NT2/D1 (cell line): ENCODE measurements at regions not wholly inside any gene's neighbourhood (a gene's known extent, or its start where the extent isn't known, plus 50 kb on each side); places are given as distances from the start of the nearest gene placed in this dataset.
"Not testable (repeated sequence)": the region's sequence is repeated elsewhere in the genome, so short reads cannot be mapped to it uniquely, and the experiment has no call there.

Experiments
- DNase-seq: peaks from one replicate; pipeline ENCODE4 v3.0.0-alpha.2; 2011; ENCODE audit warnings: low read depth, low spot score
- H3K27me3 ChIP-seq: 2 replicates; pipeline ENCODE4 v1.6.0; 2011; ENCODE audit warnings: mild to moderate bottlenecking; ENCODE audit not compliant: insufficient read length, insufficient read depth
- H3K36me3 ChIP-seq: 2 replicates; pipeline ENCODE4 v1.6.1; 2011; ENCODE audit warnings: mild to moderate bottlenecking, low read length, mixed read lengths; ENCODE audit not compliant: insufficient read depth, insufficient read length
- H3K4me1 ChIP-seq: 2 replicates; pipeline ENCODE4 v1.5.1; 2011; ENCODE audit not compliant: insufficient read depth, insufficient read length
- H3K4me3 ChIP-seq: 2 replicates; pipeline ENCODE4 v1.5.1; 2011; ENCODE audit warnings: low read depth; ENCODE audit not compliant: insufficient read length
- H3K9ac ChIP-seq: 2 replicates; pipeline ENCODE4 v1.6.0; 2011; ENCODE audit warnings: low read depth; ENCODE audit not compliant: insufficient read length
- H3K9me3 ChIP-seq: 2 replicates; pipeline ENCODE4 v1.5.1; 2011; ENCODE audit warnings: mild to moderate bottlenecking, low read length; ENCODE audit not compliant: insufficient read depth
- SUZ12 ChIP-seq: IDR thresholded peaks from 2 replicates; pipeline ENCODE4 v1.6.1; 2011; ENCODE audit not compliant: insufficient read length, insufficient read depth; ENCODE audit errors: extremely low read depth
- YY1 ChIP-seq: IDR thresholded peaks from 2 replicates; pipeline ENCODE4 v1.6.1; 2011; ENCODE audit not compliant: insufficient read length, insufficient read depth
- ZNF274 ChIP-seq: IDR thresholded peaks from 2 replicates; pipeline ENCODE4 v1.6.1; 2011; ENCODE audit warnings: mild to moderate bottlenecking, low read depth, low read length

DNA sequence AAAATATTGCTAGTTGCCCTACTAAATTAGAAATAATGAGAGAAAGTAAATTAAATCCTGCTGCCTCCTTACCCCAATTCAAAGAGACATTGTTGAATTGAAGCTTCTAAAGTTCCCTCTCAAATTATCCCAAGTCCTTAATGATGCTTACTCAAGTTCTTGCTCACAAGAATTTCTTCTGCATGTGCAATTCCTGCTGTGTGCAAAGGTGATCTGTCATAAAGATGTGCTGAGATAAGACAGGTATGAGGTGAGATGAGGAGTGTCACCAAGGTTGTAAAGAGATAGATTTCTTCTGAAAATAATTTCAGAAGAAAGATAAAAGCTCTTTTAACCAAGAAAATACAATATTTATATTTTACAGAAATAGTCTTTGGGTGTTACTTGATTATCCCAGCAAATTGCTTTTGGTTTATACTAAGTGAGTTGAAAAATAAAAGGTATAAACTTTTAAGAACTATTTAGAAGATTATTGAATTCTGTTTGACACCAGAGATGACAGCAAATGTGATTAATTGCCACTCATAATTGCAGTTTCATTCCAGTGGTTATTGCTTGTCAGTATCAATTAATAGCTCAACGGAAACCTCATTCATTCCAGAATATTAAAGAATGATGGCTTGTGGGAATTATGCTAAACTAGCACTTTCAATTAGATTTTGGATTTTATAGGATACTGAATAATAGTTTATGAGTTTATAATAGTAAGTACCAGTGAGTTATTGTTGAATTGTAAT is 674.3 kb downstream of the STK39 start:
- H3K36me3 ChIP-seq: no peaks in the 10 kb centered on the region
- H3K9me3 ChIP-seq: no peaks in the 10 kb centered on the region
- TF ChIP-seq YY1: no peak
- no peak for TF ChIP-seq ZNF274
- TF ChIP-seq SUZ12: no peak
- no peak for DNase-seq
- no peak overlapping the region for H3K9ac ChIP-seq
- H3K4me3 ChIP-seq: no peak overlapping the region
- no peaks in the 10 kb centered on the region for H3K4me1 ChIP-seq
- no peaks in the 10 kb centered on the region for H3K27me3 ChIP-seq

DNA sequence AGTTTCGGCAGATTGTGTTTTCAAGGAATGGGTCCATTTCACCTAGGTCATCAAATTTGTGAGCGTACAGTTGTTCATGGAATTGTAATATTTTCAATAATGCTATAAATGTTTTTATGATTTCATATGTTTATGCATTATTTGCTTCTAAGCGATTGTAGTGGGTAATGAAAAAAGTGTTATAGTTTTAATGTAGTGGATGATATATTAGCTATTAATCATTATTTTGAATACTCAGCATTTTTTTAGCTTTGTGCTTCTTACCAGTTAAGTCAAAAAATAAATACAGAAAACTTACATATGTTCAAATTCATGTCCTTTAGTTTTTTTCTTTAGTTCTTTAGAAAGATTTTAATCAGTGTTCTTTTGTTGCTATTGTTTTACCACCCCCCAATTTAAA is 677.0 kb downstream of the STK39 start:
- no peak overlapping the region for H3K4me3 ChIP-seq

DNA sequence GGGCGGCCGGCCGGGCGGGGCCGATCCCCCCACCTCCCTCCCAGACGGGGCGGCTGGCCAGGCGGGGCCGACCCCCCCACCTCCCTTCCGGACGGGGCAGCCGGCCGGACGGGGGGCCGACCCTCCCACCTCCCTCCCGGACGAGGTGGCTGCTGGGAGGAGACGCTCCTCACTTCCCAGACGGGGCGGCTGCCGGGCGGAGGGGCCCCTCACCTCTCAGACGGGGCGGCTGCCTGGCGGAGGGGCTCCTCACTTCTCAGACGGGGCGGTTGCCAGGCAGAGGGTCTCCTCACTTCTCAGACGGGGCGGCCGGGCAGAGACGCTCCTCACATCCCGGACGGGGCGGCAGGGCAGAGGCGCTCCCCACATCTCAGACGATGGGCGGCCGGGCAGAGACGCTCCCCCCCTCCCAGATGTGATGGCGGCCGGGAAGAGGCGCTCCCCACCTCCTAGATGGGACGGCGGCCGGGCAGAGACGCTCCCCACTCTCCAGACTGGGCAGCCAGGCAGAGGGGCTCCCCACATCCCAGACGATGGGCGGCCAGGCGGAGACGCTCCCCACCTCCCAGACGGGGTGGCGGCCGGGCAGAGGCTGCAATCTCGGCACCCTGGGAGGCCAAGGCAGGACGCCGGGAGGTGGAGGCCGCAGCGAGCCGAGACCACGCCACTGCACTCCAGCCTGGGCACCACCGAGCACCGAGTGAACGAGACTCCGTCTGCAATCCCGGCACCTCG is 675.8 kb downstream of the XIRP2 start:
- H3K4me1 ChIP-seq, H3K36me3 ChIP-seq, H3K4me3 ChIP-seq, DNase-seq, H3K27me3 ChIP-seq, H3K9ac ChIP-seq, H3K9me3 ChIP-seq: not testable (repeated sequence)

More for the DNA sequence above, 677.0 kb downstream of the STK39 start:
- no peaks in the 10 kb centered on the region for H3K36me3 ChIP-seq
- H3K4me1 ChIP-seq: no peaks in the 10 kb centered on the region
- TF ChIP-seq SUZ12: no peak
- TF ChIP-seq ZNF274: no peak
- no peak for TF ChIP-seq YY1
- DNase-seq: no peak
- H3K9me3 ChIP-seq: no peaks in the 10 kb centered on the region
- no peak overlapping the region for H3K9ac ChIP-seq
- no peaks in the 10 kb centered on the region for H3K27me3 ChIP-seq

DNA sequence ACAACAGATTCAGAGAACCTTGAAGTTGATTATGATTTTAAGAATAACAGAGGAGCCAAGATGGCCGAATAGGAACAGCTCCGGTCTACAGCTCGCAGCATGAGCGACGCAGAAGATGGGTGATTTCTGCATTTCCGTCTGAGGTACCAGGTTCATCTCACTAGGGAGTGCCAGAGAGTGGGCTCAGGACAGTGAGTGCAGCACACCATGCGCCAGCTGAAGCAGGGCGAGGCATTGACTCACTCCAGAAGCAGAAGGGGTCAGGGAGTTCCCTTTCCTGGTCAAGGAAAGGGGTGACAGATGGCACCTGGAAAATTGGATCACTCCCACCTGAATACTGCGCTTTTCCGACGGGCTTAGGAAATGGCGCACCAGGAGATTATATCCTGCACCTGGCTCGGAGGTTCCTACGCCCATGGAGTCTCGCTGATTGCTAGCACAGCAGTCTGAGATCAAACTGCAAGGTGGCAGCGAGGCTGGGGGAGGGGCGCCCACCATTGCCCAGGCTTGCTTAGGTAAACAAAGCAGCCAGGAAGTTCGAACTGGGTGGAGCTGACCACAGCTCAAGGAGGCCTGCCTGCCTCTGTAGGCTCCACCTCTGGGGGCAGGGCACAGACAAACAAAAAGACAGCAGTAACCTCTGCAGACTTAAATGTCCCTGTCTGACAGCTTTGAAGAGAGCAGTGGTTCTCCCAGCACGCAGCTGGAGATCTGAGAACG is 670.2 kb downstream of the XIRP2 start:
- not testable (repeated sequence) for DNase-seq, H3K4me1 ChIP-seq, H3K27me3 ChIP-seq, H3K4me3 ChIP-seq, H3K9ac ChIP-seq, H3K36me3 ChIP-seq
- peaks cover 14% of the 10 kb centered on the region for H3K9me3 ChIP-seq

DNA sequence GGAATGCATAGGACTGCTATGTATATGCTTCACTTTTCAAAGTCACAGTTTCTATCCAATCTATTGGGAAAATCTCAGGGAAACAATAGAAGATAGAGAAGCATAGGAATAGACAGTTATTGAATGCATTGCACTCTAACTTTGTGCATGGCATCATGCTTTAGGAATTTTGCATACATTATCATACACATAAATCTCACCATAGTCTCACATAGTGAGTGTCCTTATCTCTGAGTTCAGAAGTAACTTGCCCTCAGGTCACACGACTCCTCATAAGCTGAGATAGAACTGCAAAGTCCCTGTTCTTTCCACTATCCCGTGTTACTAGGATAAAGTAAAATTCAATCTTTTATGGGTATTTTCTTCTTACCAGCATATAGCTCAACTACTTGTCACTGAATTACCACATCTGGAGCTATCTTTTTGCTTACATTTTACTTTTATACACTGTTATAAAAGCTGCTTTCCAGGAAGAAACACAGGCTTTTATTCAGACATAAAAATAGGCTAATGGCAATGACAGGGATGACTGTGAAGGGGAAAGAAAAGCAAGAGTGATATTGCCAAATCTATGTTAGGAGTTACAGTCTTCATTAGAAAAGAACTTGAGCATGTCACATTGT is 666.9 kb downstream of the XIRP2 start:
- Histone ChIP-seq H3K4me3 (no peak overlapping the region), H3K36me3 (no peaks in the 10 kb centered on the region), H3K9me3 (peaks cover 14% of the 10 kb centered on the region), H3K27me3 (no peaks in the 10 kb centered on the region), H3K4me1 (no peaks in the 10 kb centered on the region), H3K9ac (no peak overlapping the region)
- TF ChIP-seq YY1 (no peak), ZNF274 (no peak), SUZ12 (no peak)
- DNase-seq: no peak

DNA sequence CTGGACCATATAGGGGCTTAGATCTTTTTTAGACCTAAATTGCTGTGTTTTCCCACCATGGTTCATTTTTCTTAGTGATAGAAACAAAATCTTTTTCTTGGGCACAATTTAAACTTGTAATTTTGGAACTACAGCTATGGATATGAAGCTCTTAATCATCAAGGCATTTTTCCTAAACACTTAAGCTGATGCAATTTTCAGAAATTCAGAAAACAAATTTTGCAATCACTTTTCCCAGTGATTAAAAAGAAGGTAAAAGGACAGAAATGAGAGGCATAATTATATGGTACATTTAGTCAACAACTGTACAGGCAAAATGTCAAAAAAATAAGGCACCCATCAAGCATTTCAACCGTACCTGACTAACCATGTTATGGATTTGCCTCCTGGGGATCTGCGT is 665.4 kb downstream of the XIRP2 start:
- no peaks in the 10 kb centered on the region for H3K27me3 ChIP-seq
- H3K36me3 ChIP-seq: no peaks in the 10 kb centered on the region
- H3K9ac ChIP-seq: no peak overlapping the region
- DNase-seq: no peak
- TF ChIP-seq YY1: no peak
- TF ChIP-seq ZNF274: no peak
- TF ChIP-seq SUZ12: no peak
- peaks cover 14% of the 10 kb centered on the region for H3K9me3 ChIP-seq
- H3K4me3 ChIP-seq: no peak overlapping the region
- no peaks in the 10 kb centered on the region for H3K4me1 ChIP-seq

DNA sequence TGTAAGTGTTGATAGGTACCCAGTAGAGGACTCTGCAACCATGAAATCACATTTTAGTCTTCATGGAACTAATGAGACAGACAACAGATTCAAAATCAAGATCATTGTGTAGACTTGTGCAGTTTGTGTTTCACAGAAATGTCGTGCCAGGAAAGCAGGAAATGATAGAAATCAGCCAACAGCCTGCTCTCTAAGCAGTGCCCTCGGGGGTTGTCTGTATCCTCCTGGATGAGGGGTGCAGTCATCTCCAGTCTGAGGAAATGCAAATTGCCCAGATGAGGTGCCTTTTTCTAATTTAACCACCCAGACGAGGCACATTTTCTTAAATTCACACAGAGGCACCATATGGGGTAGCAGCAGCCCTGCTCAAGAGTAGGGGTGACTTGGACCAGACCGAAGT is 663.1 kb downstream of the XIRP2 start:
- no peaks in the 10 kb centered on the region for H3K9me3 ChIP-seq
- no peaks in the 10 kb centered on the region for H3K4me1 ChIP-seq
- DNase-seq: no peak
- H3K27me3 ChIP-seq: no peaks in the 10 kb centered on the region
- TF ChIP-seq YY1 (no peak), ZNF274 (no peak), SUZ12 (no peak)
- H3K9ac ChIP-seq: no peak overlapping the region
- no peak overlapping the region for H3K4me3 ChIP-seq
- no peaks in the 10 kb centered on the region for H3K36me3 ChIP-seq
